GM10266 (cell line): ENCODE measurements at regions not wholly inside any gene's neighbourhood (a gene's known extent, or its start where the extent isn't known, plus 50 kb on each side); places are given as distances from the start of the nearest gene placed in this dataset.

Experiments used
- DNase-seq: peaks from one replicate; pipeline ENCODE4 v3.0.0; 2012; ENCODE audit errors: extremely low spot score
- CTCF ChIP-seq: IDR thresholded peaks from 2 replicates; pipeline ENCODE4 v1.5.1; 2012; ENCODE audit warnings: mild to moderate bottlenecking, low read depth; ENCODE audit not compliant: control insufficient read depth, insufficient read depth; ENCODE audit errors: missing control alignments

- DNase-seq: no peak
- no peak for TF ChIP-seq CTCF
These were observed 195.1 kb upstream of the HABP2 start for GRCh38 chr10:113357681-113358300.

GRCh38 chr10:113359655-113360054, 193.2 kb upstream of the HABP2 start:
- TF ChIP-seq CTCF: no peak
- DNase-seq: no peak

GRCh38 chr10:113360870-113361269, 192.0 kb upstream of the HABP2 start:
- no peak for TF ChIP-seq CTCF
- DNase-seq: no peak

- no peak for TF ChIP-seq CTCF
- no peak for DNase-seq
These were observed 190.2 kb upstream of the HABP2 start for GRCh38 chr10:113362645-113363091.

- TF ChIP-seq CTCF: no peak
- no peak for DNase-seq
These were observed 188.6 kb upstream of the HABP2 start for GRCh38 chr10:113364227-113364626.

DNA sequence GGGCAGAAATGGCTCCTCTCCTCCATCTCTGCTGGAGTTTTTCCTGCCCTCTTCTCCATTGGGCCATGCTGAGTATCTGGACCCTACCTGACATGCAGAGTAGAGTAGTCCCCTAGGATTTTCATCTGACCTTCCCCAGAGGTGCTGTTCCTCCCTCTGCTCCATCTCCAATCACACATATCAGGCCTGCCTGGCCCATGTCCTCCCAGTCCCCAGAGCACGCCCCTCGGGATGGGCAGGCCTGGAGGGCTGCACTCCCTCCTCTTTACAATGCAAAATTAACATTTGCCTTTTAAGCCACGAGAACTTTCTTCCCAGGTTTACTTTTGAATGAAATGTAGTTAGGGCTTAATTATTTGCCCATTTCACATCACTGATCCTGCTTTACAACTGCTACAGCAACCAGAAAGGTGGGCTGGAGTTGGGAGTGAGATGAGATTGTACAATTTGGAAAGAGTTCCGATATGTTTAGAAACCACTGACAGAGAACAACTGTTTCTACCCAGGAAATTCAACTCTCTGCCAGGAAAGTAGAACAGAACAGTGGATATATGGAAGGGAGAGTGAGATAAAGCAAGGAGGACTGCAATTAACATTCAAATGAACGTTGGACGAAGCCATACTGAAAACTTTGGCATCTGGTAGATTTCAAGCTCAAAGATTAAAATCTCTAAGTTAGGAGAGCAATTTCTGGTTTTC, 184.0 kb upstream of the HABP2 start:
- no peak for TF ChIP-seq CTCF

GRCh38 chr10:113369365-113369694, 183.5 kb upstream of the HABP2 start:
- TF ChIP-seq CTCF: no peak

More for the DNA sequence above, 184.0 kb upstream of the HABP2 start:
- no peak for DNase-seq

More at GRCh38 chr10:113369365-113369694, 183.5 kb upstream of the HABP2 start:
- no peak for DNase-seq
